ENCODE measurements at regions not wholly inside any gene's neighbourhood (a gene's known extent, or its start where the extent isn't known, plus 50 kb on each side); places are given as distances from the start of the nearest gene placed in this dataset.

GRCh38 chr12:92072112-92072511 lies 73.5 kb downstream of the BTG1 start:
- TF ChIP-seq, protein P1, sequence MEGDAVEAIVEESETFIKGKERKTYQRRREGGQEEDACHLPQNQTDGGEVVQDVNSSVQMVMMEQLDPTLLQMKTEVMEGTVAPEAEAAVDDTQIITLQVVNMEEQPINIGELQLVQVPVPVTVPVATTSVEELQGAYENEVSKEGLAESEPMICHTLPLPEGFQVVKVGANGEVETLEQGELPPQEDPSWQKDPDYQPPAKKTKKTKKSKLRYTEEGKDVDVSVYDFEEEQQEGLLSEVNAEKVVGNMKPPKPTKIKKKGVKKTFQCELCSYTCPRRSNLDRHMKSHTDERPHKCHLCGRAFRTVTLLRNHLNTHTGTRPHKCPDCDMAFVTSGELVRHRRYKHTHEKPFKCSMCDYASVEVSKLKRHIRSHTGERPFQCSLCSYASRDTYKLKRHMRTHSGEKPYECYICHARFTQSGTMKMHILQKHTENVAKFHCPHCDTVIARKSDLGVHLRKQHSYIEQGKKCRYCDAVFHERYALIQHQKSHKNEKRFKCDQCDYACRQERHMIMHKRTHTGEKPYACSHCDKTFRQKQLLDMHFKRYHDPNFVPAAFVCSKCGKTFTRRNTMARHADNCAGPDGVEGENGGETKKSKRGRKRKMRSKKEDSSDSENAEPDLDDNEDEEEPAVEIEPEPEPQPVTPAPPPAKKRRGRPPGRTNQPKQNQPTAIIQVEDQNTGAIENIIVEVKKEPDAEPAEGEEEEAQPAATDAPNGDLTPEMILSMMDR (IDR thresholded peaks at IDR 0.05), result no peak
- no peak for TF ChIP-seq POLR2A (IDR thresholded peaks at IDR 0.05)

Measured in uterus (tissue), 2 donors.